ENCODE measurements at regions not wholly inside any gene's neighbourhood (a gene's known extent, or its start where the extent isn't known, plus 50 kb on each side); places are given as distances from the start of the nearest gene placed in this dataset.

DNA sequence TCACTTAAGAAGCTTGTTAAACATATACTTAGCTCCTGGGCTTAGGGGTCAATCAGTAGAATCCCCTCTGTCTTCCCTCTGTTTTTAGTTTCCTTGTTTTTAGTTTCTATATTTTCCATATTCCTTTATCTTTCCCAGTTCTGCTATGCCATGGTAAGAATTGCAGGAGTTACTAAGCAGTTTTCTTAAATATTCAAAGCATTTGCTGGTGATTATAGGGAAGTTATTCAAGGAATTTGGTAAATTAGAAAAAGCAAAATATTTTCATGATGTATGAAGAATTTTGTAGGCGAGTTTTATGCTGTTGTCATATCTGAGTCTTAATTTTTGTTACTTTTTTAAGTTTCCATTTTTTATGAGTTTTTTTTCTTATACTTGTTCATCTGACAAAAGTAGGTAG is 91.6 kb upstream of the NUDT6 start:
- no peak for DNase-seq
- intact Hi-C loops (cut with DNase I) = no loop called here
- no peaks in the 10 kb centered on the region for H3K9me3 ChIP-seq
- no peaks in the 10 kb centered on the region for H3K27me3 ChIP-seq
- no peak overlapping the region for H3K27ac ChIP-seq
- H3K36me3 ChIP-seq = no peaks in the 10 kb centered on the region
- peaks cover 0 to 9% (median 7%) of the 10 kb centered on the region in 4 donors for H3K4me1 ChIP-seq
- H3K4me3 ChIP-seq = no peak overlapping the region
- 96 to 97% methylated on average over 1 of the region's 1 CpG for WGBS, 2 donors
- TF ChIP-seq POLR2A (IDR thresholded peaks at IDR 0.05) (no peak), EP300 (IDR thresholded peaks at IDR 0.05) (no peak), POLR2AphosphoS5 (IDR thresholded peaks at IDR 0.05) (no peak)
- TF ChIP-seq, protein P1, sequence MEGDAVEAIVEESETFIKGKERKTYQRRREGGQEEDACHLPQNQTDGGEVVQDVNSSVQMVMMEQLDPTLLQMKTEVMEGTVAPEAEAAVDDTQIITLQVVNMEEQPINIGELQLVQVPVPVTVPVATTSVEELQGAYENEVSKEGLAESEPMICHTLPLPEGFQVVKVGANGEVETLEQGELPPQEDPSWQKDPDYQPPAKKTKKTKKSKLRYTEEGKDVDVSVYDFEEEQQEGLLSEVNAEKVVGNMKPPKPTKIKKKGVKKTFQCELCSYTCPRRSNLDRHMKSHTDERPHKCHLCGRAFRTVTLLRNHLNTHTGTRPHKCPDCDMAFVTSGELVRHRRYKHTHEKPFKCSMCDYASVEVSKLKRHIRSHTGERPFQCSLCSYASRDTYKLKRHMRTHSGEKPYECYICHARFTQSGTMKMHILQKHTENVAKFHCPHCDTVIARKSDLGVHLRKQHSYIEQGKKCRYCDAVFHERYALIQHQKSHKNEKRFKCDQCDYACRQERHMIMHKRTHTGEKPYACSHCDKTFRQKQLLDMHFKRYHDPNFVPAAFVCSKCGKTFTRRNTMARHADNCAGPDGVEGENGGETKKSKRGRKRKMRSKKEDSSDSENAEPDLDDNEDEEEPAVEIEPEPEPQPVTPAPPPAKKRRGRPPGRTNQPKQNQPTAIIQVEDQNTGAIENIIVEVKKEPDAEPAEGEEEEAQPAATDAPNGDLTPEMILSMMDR (IDR thresholded peaks at IDR 0.05) = no peak

DNA sequence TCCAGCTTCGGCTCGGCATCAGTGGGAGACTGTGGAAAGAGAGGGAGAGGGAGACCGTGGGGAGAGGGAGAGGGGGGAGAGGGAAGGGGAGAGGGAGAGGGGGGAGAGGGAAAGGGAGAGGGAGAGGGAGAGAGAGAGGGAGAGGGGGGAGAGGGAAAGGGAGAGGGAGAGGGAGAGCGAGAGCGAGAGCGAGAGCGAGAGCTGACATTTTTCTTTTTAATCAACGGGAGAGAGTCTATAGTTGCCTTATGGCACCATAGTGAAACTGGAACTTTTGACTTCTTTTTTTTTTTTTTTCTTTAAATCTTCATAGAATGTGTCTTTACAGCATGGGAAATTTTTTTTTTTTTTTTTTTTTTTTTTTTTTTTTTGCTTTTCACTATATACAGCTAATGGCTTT is 94.7 kb upstream of the NUDT6 start:
- intact Hi-C loops (cut with DNase I) = no loop called here
- Histone ChIP-seq H3K27me3 (no peaks in the 10 kb centered on the region), H3K4me3 (no peak overlapping the region), H3K36me3 (no peaks in the 10 kb centered on the region), H3K9me3 (no peaks in the 10 kb centered on the region), H3K4me1 (peaks cover 0 to 9% (median 7%) of the 10 kb centered on the region in 4 donors), H3K27ac (no peak overlapping the region)
- 99% methylated on average over 7 of the region's 8 CpGs for WGBS, 2 donors
- no peak for DNase-seq
- no peak for TF ChIP-seq EP300 (IDR thresholded peaks at IDR 0.05)

DNA sequence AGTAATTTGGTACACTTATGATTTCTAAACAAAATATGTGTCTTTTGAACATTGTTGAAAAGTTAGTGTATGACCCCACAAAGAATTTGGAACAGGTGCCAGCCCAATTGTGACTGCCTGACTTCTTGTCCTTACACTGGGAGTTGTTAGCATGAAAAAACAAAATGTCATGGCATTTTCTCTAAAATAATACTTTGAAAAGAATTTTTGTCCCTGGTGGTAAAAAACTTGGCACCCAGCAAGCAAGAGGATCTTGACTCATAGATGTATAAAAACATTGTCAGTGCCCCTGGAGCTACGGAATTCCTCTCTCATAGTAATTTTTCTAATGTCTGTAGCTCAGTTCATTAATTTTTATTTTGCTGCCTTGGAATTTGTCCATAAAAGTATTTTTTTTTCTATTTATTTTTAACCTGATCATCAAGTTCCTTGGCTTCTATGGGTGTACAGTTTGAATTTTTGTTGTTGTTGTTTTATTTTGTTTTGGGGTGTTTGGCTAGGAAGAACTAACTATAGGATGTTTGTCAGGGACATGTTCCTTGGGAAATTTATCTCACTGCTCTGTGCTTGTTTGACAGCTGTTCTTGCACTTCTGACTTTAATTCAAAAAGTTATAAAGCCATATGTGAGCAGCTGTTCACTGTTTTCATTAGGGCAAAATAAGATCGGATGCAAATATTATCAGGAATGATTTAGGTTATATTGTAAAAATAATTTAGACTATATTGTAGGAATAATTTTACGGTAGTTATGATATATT is 95.4 kb upstream of the NUDT6 start:
- DNase-seq = no peak
- no peaks in the 10 kb centered on the region for H3K9me3 ChIP-seq
- TF ChIP-seq POLR2A (IDR thresholded peaks at IDR 0.05) (no peak), EP300 (IDR thresholded peaks at IDR 0.05) (no peak), POLR2AphosphoS5 (IDR thresholded peaks at IDR 0.05) (no peak)
- TF ChIP-seq, protein P1 (IDR thresholded peaks at IDR 0.05) = no peak
- peaks cover 0 to 9% (median 7%) of the 10 kb centered on the region in 4 donors for H3K4me1 ChIP-seq
- H3K4me3 ChIP-seq = no peak overlapping the region
- no peak overlapping the region for H3K27ac ChIP-seq
- no peaks in the 10 kb centered on the region for H3K36me3 ChIP-seq
- intact Hi-C loops (cut with DNase I) = no loop called here
- WGBS, 2 donors = 82 to 90% methylated on average over 3 of the region's 3 CpGs
- no peaks in the 10 kb centered on the region for H3K27me3 ChIP-seq

DNA sequence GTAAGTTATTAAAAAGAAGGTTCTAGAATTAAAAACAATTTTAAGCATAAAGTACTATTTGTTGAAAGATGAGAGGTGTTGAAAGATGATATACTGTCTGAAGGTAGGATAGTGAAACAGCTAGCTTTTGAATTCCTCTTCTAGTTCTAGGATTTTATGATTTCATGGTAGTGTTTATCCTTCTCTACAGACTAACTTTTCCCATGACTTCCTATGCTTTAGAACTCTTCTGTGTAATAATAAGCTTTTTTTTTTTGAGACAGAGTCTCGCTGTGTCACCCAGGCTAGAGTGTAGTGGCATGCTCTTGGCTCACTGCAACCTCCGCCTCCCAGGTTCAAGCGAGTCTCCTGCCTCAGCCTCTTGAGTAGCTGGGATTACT is 96.0 kb upstream of the NUDT6 start:
- intact Hi-C loops (cut with DNase I) = no loop called here
- Histone ChIP-seq H3K27me3 (no peaks in the 10 kb centered on the region), H3K4me3 (no peak overlapping the region), H3K27ac (no peak overlapping the region), H3K36me3 (no peaks in the 10 kb centered on the region), H3K9me3 (no peaks in the 10 kb centered on the region), H3K4me1 (peaks cover 0 to 9% (median 7%) of the 10 kb centered on the region in 4 donors)
- WGBS, 2 donors = 58 to 77% methylated on average over 3 of the region's 3 CpGs
- TF ChIP-seq, protein P1 (IDR thresholded peaks at IDR 0.05) = no peak
- TF ChIP-seq EP300 (IDR thresholded peaks at IDR 0.05) = no peak
- TF ChIP-seq POLR2A (IDR thresholded peaks at IDR 0.05) = no peak
- TF ChIP-seq POLR2AphosphoS5 (IDR thresholded peaks at IDR 0.05) = no peak
- no peak for DNase-seq

DNA sequence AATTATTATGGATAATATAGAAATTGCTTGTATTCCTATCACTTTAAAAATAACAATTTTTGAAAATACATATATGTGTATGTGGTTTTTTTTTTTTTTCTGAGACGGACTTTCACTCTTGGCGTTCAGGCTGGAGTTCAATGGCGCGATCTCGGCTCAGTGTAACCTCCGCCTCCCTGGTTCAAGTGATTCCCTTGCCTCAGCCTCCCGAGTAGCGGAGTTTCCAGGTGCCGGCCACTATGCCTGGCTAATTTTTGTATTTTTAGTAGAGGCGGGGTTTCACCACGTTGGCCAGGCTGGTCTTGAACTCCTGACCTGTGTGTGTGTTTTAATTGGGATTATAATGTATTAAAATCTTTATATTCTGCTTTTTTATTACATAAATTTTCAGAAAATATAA is 97.9 kb upstream of the NUDT6 start:
- no peaks in the 10 kb centered on the region for H3K36me3 ChIP-seq
- no peaks in the 10 kb centered on the region for H3K27me3 ChIP-seq
- DNase-seq = no peak
- no peak overlapping the region for H3K27ac ChIP-seq
- no peaks in the 10 kb centered on the region for H3K9me3 ChIP-seq
- no peak overlapping the region for H3K4me3 ChIP-seq
- H3K4me1 ChIP-seq = peaks cover 0 to 19% (median 7%) of the 10 kb centered on the region in 4 donors
- TF ChIP-seq EP300 (IDR thresholded peaks at IDR 0.05) (no peak), POLR2AphosphoS5 (IDR thresholded peaks at IDR 0.05) (no peak), POLR2A (IDR thresholded peaks at IDR 0.05) (no peak)
- TF ChIP-seq, protein P1 (IDR thresholded peaks at IDR 0.05) = no peak
- 92 to 98% methylated on average over 11 of the region's 11 CpGs for WGBS, 2 donors
- intact Hi-C loops (cut with DNase I) = no loop called here
